ENCODE measurements at regions not wholly inside any gene's neighbourhood (a gene's known extent, or its start where the extent isn't known, plus 50 kb on each side); places are given as distances from the start of the nearest gene placed in this dataset.

DNA sequence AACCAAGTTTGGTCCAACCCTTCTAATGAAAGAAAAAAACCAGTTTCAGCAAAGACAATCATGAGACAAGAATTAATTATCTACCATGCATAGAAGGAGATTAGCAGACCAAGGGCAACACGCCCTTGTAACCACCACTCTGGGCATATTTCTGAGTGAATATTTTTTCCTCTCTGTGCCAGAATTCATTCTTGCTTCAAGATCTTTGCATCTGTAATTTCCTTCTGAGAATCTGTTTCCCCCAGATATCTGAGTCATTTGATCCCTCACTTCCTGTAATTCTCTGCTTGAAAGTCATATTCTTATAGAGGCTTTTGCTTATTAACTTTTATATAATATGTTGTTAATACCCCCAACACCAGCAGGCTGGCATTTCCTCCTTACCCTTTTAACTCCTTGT is 243.7 kb downstream of the SLC16A7 start:
- Histone ChIP-seq H3K9me3 (no peaks in the 10 kb centered on the region), H3K4me3 (no peak overlapping the region), H3K27ac (no peak overlapping the region), H3K36me3 (no peaks in the 10 kb centered on the region), H3K4me1 (replicated peaks) (no peaks in the 10 kb centered on the region), H3K27me3 (replicated peaks; ENCODE audit: insufficient read depth) (no peaks in the 10 kb centered on the region)
- DNase-seq (ENCODE audit: low spot score) = no peak
- intact Hi-C loops (cut with DNase I) = no loop called here
- TF ChIP-seq CTCF (IDR thresholded peaks at IDR 0.05) = no peak
- TF ChIP-seq POLR2A (IDR thresholded peaks at IDR 0.05) = no peak
- TF ChIP-seq POLR2AphosphoS5 (IDR thresholded peaks at IDR 0.05) = no peak
- WGBS = 76% methylated on average over 1 of the region's 1 CpG

DNA sequence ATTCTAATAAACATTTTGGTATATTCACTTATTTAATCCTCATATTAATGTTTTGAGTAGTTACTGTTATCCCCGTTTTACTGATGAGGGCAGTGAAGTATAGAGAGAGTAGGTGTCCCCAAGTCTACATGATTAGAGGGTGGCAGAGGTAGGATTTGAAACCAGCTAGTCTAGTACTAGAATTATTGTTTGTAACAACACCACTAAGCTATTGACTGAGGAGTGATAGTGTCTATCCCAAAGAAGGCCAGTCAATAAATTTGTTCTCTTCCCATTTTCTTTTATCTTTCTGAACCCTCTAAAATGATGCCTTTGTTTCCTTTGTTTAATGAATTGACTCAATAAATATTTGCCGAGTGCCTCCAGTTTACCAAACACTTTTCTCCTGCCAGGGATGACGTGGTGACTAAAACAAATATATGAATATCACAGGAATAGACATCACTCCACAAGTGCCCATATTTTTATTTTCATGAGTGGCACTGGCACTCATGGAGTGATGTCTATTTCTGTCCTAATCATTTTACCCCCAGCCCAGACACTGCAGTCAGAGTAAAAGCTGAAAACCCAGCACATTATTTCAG is 247.5 kb downstream of the SLC16A7 start:
- TF ChIP-seq POLR2A (IDR thresholded peaks at IDR 0.05) = no peak
- TF ChIP-seq POLR2AphosphoS5 (IDR thresholded peaks at IDR 0.05) = no peak
- no peak for TF ChIP-seq CTCF (IDR thresholded peaks at IDR 0.05)
- H3K36me3 ChIP-seq = no peaks in the 10 kb centered on the region
- H3K4me3 ChIP-seq = no peak overlapping the region
- H3K27me3 ChIP-seq (replicated peaks; ENCODE audit: insufficient read depth) = no peaks in the 10 kb centered on the region
- H3K4me1 ChIP-seq (replicated peaks) = no peaks in the 10 kb centered on the region
- DNase-seq (ENCODE audit: low spot score) = no peak
- intact Hi-C loops (cut with DNase I) = no loop called here
- H3K9me3 ChIP-seq = no peaks in the 10 kb centered on the region
- H3K27ac ChIP-seq = no peak overlapping the region
- 36% methylated on average over 3 of the region's 3 CpGs for WGBS

DNA sequence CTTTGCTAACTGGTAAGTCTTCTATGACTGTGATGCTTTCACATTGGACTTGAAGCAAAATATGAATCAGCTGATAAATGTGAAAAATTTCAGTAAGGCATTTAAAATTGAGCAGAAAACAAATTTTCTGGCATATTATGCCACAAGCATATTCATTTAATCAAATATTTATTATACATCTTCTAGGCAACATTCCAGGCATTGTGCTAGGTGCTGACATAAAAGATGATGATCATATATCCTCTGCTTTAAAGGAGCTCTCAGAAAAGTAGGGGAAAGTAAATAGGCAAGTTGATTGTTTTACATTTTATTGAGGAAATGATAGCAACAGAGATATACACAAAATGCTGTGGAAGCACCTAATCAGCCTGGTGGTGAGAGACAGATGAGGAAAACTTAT is 248.9 kb downstream of the SLC16A7 start:
- Histone ChIP-seq H3K4me1 (replicated peaks) (no peaks in the 10 kb centered on the region), H3K36me3 (no peaks in the 10 kb centered on the region), H3K27ac (no peak overlapping the region), H3K4me3 (no peak overlapping the region), H3K27me3 (replicated peaks; ENCODE audit: insufficient read depth) (no peaks in the 10 kb centered on the region), H3K9me3 (no peaks in the 10 kb centered on the region)
- intact Hi-C loops (cut with DNase I) = no loop called here
- TF ChIP-seq POLR2AphosphoS5 (IDR thresholded peaks at IDR 0.05) (no peak), CTCF (IDR thresholded peaks at IDR 0.05) (no peak), POLR2A (IDR thresholded peaks at IDR 0.05) (no peak)
- no peak for DNase-seq (ENCODE audit: low spot score)

- no peaks in the 10 kb centered on the region for H3K4me1 ChIP-seq (replicated peaks)
- DNase-seq (ENCODE audit: low spot score) = no peak
- no peaks in the 10 kb centered on the region for H3K9me3 ChIP-seq
- H3K4me3 ChIP-seq = no peak overlapping the region
- no peaks in the 10 kb centered on the region for H3K27me3 ChIP-seq (replicated peaks; ENCODE audit: insufficient read depth)
- H3K27ac ChIP-seq = no peak overlapping the region
- no peaks in the 10 kb centered on the region for H3K36me3 ChIP-seq
- 86% methylated on average over 1 of the region's 1 CpG for WGBS
- intact Hi-C loops (cut with DNase I) = no loop called here
- TF ChIP-seq POLR2A (IDR thresholded peaks at IDR 0.05) (no peak), CTCF (IDR thresholded peaks at IDR 0.05) (no peak), POLR2AphosphoS5 (IDR thresholded peaks at IDR 0.05) (no peak)
These were observed 249.5 kb downstream of the SLC16A7 start for GRCh38 chr12:59845293-59845692.

DNA sequence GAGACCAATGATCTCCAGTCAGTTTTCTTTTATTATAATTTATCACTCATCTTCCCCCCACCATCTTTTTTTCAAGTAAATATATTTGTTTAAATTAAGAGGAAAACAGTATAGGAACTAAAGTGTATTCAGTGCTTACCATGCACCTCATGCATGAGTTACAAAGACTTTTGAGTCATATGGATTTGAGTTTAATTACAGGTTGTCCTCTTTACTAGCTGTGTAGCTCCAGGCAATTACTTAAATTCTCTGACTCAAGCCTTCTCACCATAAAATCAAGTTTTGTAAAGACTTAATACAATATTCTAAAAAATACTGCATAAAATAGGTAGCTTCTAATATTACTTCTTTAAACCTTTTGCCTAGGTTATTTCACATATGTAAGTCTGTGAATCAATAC is 251.3 kb downstream of the SLC16A7 start:
- DNase-seq (ENCODE audit: low spot score) = no peak
- no peak overlapping the region for H3K27ac ChIP-seq
- H3K9me3 ChIP-seq = no peaks in the 10 kb centered on the region
- no peak overlapping the region for H3K4me3 ChIP-seq
- H3K27me3 ChIP-seq (replicated peaks; ENCODE audit: insufficient read depth) = no peaks in the 10 kb centered on the region
- H3K4me1 ChIP-seq (replicated peaks) = no peaks in the 10 kb centered on the region
- no peak for TF ChIP-seq POLR2AphosphoS5 (IDR thresholded peaks at IDR 0.05)
- intact Hi-C loops (cut with DNase I) = no loop called here
- no peaks in the 10 kb centered on the region for H3K36me3 ChIP-seq

Measured in prostate gland (tissue), 2 donors.